ENCODE measurements at regions not wholly inside any gene's neighbourhood (a gene's known extent, or its start where the extent isn't known, plus 50 kb on each side); places are given as distances from the start of the nearest gene placed in this dataset.

DNA sequence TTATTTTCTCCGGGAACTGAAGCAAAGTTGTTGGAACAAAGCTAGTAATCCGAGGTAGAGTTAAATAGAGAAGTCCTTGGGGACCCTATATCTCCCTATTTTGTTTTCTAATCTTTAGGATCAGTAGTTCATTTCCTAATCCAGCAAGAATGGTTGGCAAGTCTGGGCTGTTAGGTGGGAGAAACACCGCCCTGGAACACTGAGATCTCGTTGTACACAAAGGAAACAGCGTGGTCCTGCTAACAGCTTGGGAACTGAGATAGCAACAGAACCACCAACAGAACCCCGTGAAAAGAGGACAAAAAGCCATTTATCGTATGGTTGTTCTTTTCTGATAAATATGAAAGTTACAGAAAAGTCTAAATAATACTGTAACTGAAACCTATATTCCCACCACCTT, 121.9 kb upstream of the CDC42BPA start:
- H2AFZ ChIP-seq (ENCODE audit: low read depth, low read length) = peak overlapping the region; percentile 80
- no peak overlapping the region; the same call in 2 of the 3 replicates for H3K27ac ChIP-seq (ENCODE audit: extremely low read depth, low read depth, low read length)
- no peak for FAIRE-seq
- H3K9me1 ChIP-seq (ENCODE audit: control insufficient read depth, insufficient read depth, low read length) = no peaks in the 10 kb centered on the region
- peaks cover 0 to 15% of the 10 kb centered on the region in 2 experiments; a peak in 4 of 5 replicates for H3K4me1 ChIP-seq (replicated peaks in 1 of 2; ENCODE audit: control insufficient read depth in 2 of 2, insufficient read depth in 2 of 2, low read length in 2 of 2)
- H3K79me2 ChIP-seq (ENCODE audit: control insufficient read depth, insufficient read depth, low read length) = no peaks in the 10 kb centered on the region
- no TSS peak for BruUV-seq (replicated peaks)
- no peaks in the 10 kb centered on the region for H3K36me3 ChIP-seq (ENCODE audit: control insufficient read depth, insufficient read depth, low read length)
- no peaks in the 10 kb centered on the region for H3K9me3 ChIP-seq (replicated peaks; ENCODE audit: control insufficient read depth, insufficient read depth, low read depth, low read length)
- intact Hi-C loops (cut with micrococcal nuclease) (no loop called here), in situ Hi-C loops (cut with MboI) (no loop called here)
- no peak overlapping the region for H3K4me3 ChIP-seq
- 14% methylated on average over 7 of the region's 7 CpGs for whole genome bisulfite sequencing (ENCODE audit: insufficient coverage, low coverage, missing lambda C conversion rate)
- peak overlapping the region; percentile 51 for H3K4me2 ChIP-seq (ENCODE audit: insufficient read depth, low read length)
- no peaks in the 10 kb centered on the region for H3K27me3 ChIP-seq (ENCODE audit: control insufficient read depth in 2 of 2, insufficient read depth in 2 of 2, low read length in 2 of 2)
- peak in 3 of 4 experiments; percentile 43 to 47 (median 46) for DNase-seq (ENCODE audit: extremely low read depth in 1 of 4, low spot score in 3 of 4)
- no peaks in the 10 kb centered on the region for H4K20me1 ChIP-seq (replicated peaks; ENCODE audit: control insufficient read depth, insufficient read depth, low read length)
- ATAC-seq = peak; percentile 26; the same call in 1 of the 3 replicates
- ChIA-PET POLR2A (interaction anchor here (0.6 to 1.1 kb wide), 7 partner anchors 12 to 487 kb away, joined by 3 to 4 read pairs (median 4); no protein-coding TSS in a partner anchor), CTCF (ENCODE audit: low intra/inter-chr PET ratio) (interaction anchor here (0.7 kb wide), 1 partner anchor 205 kb away, joined by 4 read pairs; no protein-coding TSS in a partner anchor)
- H3K9ac ChIP-seq (ENCODE audit: insufficient read depth in 1 of 2, low read depth in 2 of 2, low read length in 2 of 2) = peak overlapping the region; percentile 17 to 31; a peak in 3 of 4 replicates
- TF ChIP-seq DPF2 (IDR thresholded peaks at IDR 0.05) (0 out of 2 replicates have a peak, but pooled peaks have one; percentile 17), ZNF436 (CRISPR knock-in tag; IDR thresholded peaks at IDR 0.05) (no peak), ARID1B (IDR thresholded peaks at IDR 0.05) (peak; percentile 51), CBFA2T3 (IDR thresholded peaks at IDR 0.05) (peak; percentile 55), SPI1 (IDR thresholded peaks at IDR 0.05; ENCODE audit: borderline replicate concordance, low read depth, low read length) (no peak), RBFOX2 (IDR thresholded peaks at IDR 0.05; ENCODE audit: low read depth, low read length) (no peak), TCF3 (CRISPR knock-in tag; IDR thresholded peaks at IDR 0.05) (peak; percentile 25; the same call in 1 of the 2 replicates), TAL1 (IDR thresholded peaks at IDR 0.05) (0 out of 2 replicates have a peak, but pooled peaks have one; percentile 17), NCOR1 (IDR thresholded peaks at IDR 0.05) (peak; percentile 25; the same call in 1 of the 2 replicates)
- TF ChIP-seq, protein P1, sequence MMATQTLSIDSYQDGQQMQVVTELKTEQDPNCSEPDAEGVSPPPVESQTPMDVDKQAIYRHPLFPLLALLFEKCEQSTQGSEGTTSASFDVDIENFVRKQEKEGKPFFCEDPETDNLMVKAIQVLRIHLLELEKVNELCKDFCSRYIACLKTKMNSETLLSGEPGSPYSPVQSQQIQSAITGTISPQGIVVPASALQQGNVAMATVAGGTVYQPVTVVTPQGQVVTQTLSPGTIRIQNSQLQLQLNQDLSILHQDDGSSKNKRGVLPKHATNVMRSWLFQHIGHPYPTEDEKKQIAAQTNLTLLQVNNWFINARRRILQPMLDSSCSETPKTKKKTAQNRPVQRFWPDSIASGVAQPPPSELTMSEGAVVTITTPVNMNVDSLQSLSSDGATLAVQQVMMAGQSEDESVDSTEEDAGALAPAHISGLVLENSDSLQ (IDR thresholded peaks at IDR 0.05) = no peak
- TF ChIP-seq, protein P2, sequence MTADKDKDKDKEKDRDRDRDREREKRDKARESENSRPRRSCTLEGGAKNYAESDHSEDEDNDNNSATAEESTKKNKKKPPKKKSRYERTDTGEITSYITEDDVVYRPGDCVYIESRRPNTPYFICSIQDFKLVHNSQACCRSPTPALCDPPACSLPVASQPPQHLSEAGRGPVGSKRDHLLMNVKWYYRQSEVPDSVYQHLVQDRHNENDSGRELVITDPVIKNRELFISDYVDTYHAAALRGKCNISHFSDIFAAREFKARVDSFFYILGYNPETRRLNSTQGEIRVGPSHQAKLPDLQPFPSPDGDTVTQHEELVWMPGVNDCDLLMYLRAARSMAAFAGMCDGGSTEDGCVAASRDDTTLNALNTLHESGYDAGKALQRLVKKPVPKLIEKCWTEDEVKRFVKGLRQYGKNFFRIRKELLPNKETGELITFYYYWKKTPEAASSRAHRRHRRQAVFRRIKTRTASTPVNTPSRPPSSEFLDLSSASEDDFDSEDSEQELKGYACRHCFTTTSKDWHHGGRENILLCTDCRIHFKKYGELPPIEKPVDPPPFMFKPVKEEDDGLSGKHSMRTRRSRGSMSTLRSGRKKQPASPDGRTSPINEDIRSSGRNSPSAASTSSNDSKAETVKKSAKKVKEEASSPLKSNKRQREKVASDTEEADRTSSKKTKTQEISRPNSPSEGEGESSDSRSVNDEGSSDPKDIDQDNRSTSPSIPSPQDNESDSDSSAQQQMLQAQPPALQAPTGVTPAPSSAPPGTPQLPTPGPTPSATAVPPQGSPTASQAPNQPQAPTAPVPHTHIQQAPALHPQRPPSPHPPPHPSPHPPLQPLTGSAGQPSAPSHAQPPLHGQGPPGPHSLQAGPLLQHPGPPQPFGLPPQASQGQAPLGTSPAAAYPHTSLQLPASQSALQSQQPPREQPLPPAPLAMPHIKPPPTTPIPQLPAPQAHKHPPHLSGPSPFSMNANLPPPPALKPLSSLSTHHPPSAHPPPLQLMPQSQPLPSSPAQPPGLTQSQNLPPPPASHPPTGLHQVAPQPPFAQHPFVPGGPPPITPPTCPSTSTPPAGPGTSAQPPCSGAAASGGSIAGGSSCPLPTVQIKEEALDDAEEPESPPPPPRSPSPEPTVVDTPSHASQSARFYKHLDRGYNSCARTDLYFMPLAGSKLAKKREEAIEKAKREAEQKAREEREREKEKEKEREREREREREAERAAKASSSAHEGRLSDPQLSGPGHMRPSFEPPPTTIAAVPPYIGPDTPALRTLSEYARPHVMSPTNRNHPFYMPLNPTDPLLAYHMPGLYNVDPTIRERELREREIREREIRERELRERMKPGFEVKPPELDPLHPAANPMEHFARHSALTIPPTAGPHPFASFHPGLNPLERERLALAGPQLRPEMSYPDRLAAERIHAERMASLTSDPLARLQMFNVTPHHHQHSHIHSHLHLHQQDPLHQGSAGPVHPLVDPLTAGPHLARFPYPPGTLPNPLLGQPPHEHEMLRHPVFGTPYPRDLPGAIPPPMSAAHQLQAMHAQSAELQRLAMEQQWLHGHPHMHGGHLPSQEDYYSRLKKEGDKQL (CRISPR knock-in tag; IDR thresholded peaks at IDR 0.05; ENCODE audit: borderline replicate concordance) = no peak
- TF ChIP-seq, protein P3, sequence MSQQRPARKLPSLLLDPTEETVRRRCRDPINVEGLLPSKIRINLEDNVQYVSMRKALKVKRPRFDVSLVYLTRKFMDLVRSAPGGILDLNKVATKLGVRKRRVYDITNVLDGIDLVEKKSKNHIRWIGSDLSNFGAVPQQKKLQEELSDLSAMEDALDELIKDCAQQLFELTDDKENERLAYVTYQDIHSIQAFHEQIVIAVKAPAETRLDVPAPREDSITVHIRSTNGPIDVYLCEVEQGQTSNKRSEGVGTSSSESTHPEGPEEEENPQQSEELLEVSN (IDR thresholded peaks at IDR 0.05; ENCODE audit: borderline replicate concordance in 1 of 2, extremely low read depth in 1 of 2, insufficient read depth in 1 of 2, insufficient read length in 1 of 2, low read depth in 1 of 2, low read length in 1 of 2, poor library complexity in 1 of 2, severe bottlenecking in 1 of 2) = no peak
